Neural progenitor cell (in vitro differentiated cells): ENCODE measurements at regions not wholly inside any gene's neighbourhood (a gene's known extent, or its start where the extent isn't known, plus 50 kb on each side); places are given as distances from the start of the nearest gene placed in this dataset.
A peak's percentile ranks its signal among the peaks of the same experiment; 100 is the strongest.

Experiments
- DNase-seq: peaks from one replicate; pipeline ENCODE4 v3.0.0-alpha.2; 2016; ENCODE audit warnings: low spot score
- H2AFZ ChIP-seq: fragments of 200-600 bp; sonication (generic); replicated peaks from 2 replicates; pipeline ENCODE4 v1.6.1; 2016; ENCODE audit warnings: antibody characterized with exemption
- H3F3A ChIP-seq: fragments of 200-600 bp; sonication (generic); 2 replicates; pipeline ENCODE4 v1.6.1; 2016; ENCODE audit warnings: antibody characterized with exemption, low read depth
- H3K27ac ChIP-seq: fragments of 200-600 bp; sonication (generic); 2 replicates; pipeline ENCODE4 v1.5.1; 2016; ENCODE audit warnings: mild to moderate bottlenecking
- H3K27me3 ChIP-seq: fragments of 200-600 bp; sonication (generic); 2 replicates; pipeline ENCODE4 v1.6.1; 2016; ENCODE audit warnings: mild to moderate bottlenecking, moderate library complexity
- H3K36me3 ChIP-seq: fragments of 200-600 bp; sonication (generic); 2 replicates; pipeline ENCODE4 v1.5.1; 2016
- H3K4me1 ChIP-seq: fragments of 200-600 bp; sonication (generic); 2 replicates; pipeline ENCODE4 v1.6.1; 2016; ENCODE audit warnings: mixed run types
- H3K4me2 ChIP-seq: fragments of 200-600 bp; sonication (generic); 2 replicates; pipeline ENCODE4 v1.6.1; 2016
- H3K4me3 ChIP-seq: fragments of 200-600 bp; sonication (generic); 2 replicates; pipeline ENCODE4 v1.5.1; 2016
- H3K79me2 ChIP-seq: fragments of 200-600 bp; sonication (generic); 2 replicates; pipeline ENCODE4 v1.6.1; 2016; ENCODE audit warnings: low read depth
- H3K9ac ChIP-seq: fragments of 200-600 bp; sonication (generic); 2 replicates; pipeline ENCODE4 v1.6.1; 2016
- H3K9me3 ChIP-seq: fragments of 200-600 bp; sonication (generic); 2 replicates; pipeline ENCODE4 v1.5.1; 2016; ENCODE audit warnings: low read depth
- H4K20me1 ChIP-seq: fragments of 200-600 bp; sonication (generic); 2 replicates; pipeline ENCODE4 v1.6.1; 2016; ENCODE audit warnings: low read depth
- H3K27ac Mint-ChIP-seq: 3 replicates; pipeline ENCODE4 v1.8.0; 2021; ENCODE audit warnings: mixed read lengths
- H3K27me3 Mint-ChIP-seq: 2 replicates; pipeline ENCODE4 v1.8.0; 2022; ENCODE audit warnings: low read depth, mild to moderate bottlenecking, inconsistent platforms, moderate library complexity, mixed read lengths; ENCODE audit not compliant: insufficient read depth
- H3K36me3 Mint-ChIP-seq: 3 replicates; pipeline ENCODE4 v1.8.0; 2021; ENCODE audit warnings: mixed read lengths
- H3K4me1 Mint-ChIP-seq: 3 replicates; pipeline ENCODE4 v1.8.0; 2021; ENCODE audit warnings: mixed read lengths
- H3K4me3 Mint-ChIP-seq: 3 replicates; pipeline ENCODE4 v1.8.0; 2021; ENCODE audit warnings: mild to moderate bottlenecking, moderate library complexity, mixed read lengths
- H3K9me3 Mint-ChIP-seq: 3 replicates; pipeline ENCODE4 v1.8.0; 2020; ENCODE audit warnings: mixed read lengths
- EZH2 ChIP-seq: fragments of 200-600 bp; sonication (generic); IDR thresholded peaks from 2 replicates; pipeline ENCODE4 v1.6.1; 2017; ENCODE audit warnings: antibody characterized with exemption, mild to moderate bottlenecking, moderate library complexity
- EZH2phosphoT487 ChIP-seq: fragments of 200-600 bp; sonication (generic); IDR thresholded peaks from 2 replicates; pipeline ENCODE4 v1.6.1; 2017; ENCODE audit warnings: antibody characterized with exemption
- TF ChIP-seq, protein P1 (sequence below): fragments of 200-600 bp; sonication (generic); IDR thresholded peaks from 2 replicates; pipeline ENCODE4 v1.5.1; 2017; ENCODE audit warnings: antibody characterized with exemption, mild to moderate bottlenecking

- no peaks in the 10 kb centered on the region for H3K79me2 ChIP-seq
- no peaks in the 10 kb centered on the region for H3K36me3 Mint-ChIP-seq
Measured at GRCh38 chr9:15113288-15113687, 193.7 kb downstream of the TTC39B start.

DNA sequence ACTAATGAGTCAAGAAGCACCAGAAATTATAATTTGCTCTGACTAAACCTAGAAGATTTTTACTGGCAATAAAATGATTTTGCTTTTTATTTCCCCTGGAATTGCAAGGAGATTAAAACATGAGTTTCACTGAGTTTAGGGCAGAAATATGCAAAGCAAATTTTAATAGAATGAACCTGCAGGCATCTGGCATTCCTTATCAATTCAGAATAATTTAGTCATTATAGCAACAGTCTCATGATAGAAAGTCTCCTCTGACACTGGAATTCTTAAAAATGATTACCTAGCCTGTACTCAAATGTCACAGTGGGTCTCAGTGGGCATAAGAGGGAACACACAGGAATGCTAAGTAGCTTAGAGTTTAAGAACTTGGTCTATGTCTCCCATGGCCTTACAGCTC, 195.9 kb downstream of the TTC39B start:
- no peaks in the 10 kb centered on the region for H3K36me3 Mint-ChIP-seq
- H3K9me3 Mint-ChIP-seq: peaks cover 2% of the 10 kb centered on the region
- Histone ChIP-seq H3F3A (no peaks in the 10 kb centered on the region), H3K4me2 (no peak overlapping the region), H2AFZ (no peak overlapping the region), H3K27me3 (no peaks in the 10 kb centered on the region), H3K4me1 (peaks cover 7% of the 10 kb centered on the region), H4K20me1 (no peaks in the 10 kb centered on the region), H3K9me3 (peaks cover 7% of the 10 kb centered on the region), H3K79me2 (no peaks in the 10 kb centered on the region), H3K27ac (no peak overlapping the region), H3K36me3 (no peaks in the 10 kb centered on the region), H3K4me3 (no peak overlapping the region), H3K9ac (no peak overlapping the region)
- H3K4me1 Mint-ChIP-seq: peaks cover 12% of the 10 kb centered on the region
- no peak overlapping the region for H3K4me3 Mint-ChIP-seq
- H3K27me3 Mint-ChIP-seq: peaks cover 3% of the 10 kb centered on the region
- H3K27ac Mint-ChIP-seq: no peak overlapping the region
- no peak for DNase-seq
- TF ChIP-seq, protein P1, sequence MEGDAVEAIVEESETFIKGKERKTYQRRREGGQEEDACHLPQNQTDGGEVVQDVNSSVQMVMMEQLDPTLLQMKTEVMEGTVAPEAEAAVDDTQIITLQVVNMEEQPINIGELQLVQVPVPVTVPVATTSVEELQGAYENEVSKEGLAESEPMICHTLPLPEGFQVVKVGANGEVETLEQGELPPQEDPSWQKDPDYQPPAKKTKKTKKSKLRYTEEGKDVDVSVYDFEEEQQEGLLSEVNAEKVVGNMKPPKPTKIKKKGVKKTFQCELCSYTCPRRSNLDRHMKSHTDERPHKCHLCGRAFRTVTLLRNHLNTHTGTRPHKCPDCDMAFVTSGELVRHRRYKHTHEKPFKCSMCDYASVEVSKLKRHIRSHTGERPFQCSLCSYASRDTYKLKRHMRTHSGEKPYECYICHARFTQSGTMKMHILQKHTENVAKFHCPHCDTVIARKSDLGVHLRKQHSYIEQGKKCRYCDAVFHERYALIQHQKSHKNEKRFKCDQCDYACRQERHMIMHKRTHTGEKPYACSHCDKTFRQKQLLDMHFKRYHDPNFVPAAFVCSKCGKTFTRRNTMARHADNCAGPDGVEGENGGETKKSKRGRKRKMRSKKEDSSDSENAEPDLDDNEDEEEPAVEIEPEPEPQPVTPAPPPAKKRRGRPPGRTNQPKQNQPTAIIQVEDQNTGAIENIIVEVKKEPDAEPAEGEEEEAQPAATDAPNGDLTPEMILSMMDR: no peak
- TF ChIP-seq EZH2phosphoT487 (no peak), EZH2 (no peak)

More at GRCh38 chr9:15113288-15113687, 193.7 kb downstream of the TTC39B start:
- Histone ChIP-seq H3K27ac (no peak overlapping the region), H3K27me3 (no peaks in the 10 kb centered on the region), H4K20me1 (no peaks in the 10 kb centered on the region), H3F3A (no peaks in the 10 kb centered on the region), H3K9me3 (no peaks in the 10 kb centered on the region), H2AFZ (no peak overlapping the region), H3K4me2 (no peak overlapping the region), H3K9ac (no peak overlapping the region), H3K36me3 (no peaks in the 10 kb centered on the region), H3K4me3 (no peak overlapping the region), H3K4me1 (peaks cover 17% of the 10 kb centered on the region)
- no peak overlapping the region for H3K27ac Mint-ChIP-seq
- no peak overlapping the region for H3K4me3 Mint-ChIP-seq
- peaks cover 21% of the 10 kb centered on the region for H3K4me1 Mint-ChIP-seq
- peaks cover 2% of the 10 kb centered on the region for H3K27me3 Mint-ChIP-seq
- TF ChIP-seq, protein P1: no peak
- TF ChIP-seq EZH2phosphoT487: no peak
- no peak for TF ChIP-seq EZH2
- no peaks in the 10 kb centered on the region for H3K9me3 Mint-ChIP-seq
- no peak for DNase-seq

GRCh38 chr9:15104826-15105420, 194.7 kb upstream of the FREM1 start:
- H3K4me3 ChIP-seq: no peak overlapping the region
- H3K79me2 ChIP-seq: no peaks in the 10 kb centered on the region
- Mint-ChIP-seq H3K27me3 (peaks cover 3% of the 10 kb centered on the region), H3K27ac (no peak overlapping the region), H3K4me1 (no peaks in the 10 kb centered on the region), H3K4me3 (no peak overlapping the region), H3K36me3 (no peaks in the 10 kb centered on the region), H3K9me3 (peaks cover 2% of the 10 kb centered on the region)
- H3K4me2 ChIP-seq: no peak overlapping the region
- DNase-seq: peak; percentile 69
- no peaks in the 10 kb centered on the region for H4K20me1 ChIP-seq
- no peak overlapping the region for H3K9ac ChIP-seq
- TF ChIP-seq, protein P1: peak; percentile 77
- no peak for TF ChIP-seq EZH2phosphoT487
- H3K27ac ChIP-seq: no peak overlapping the region
- peak overlapping the region; percentile 46 for H2AFZ ChIP-seq
- H3K27me3 ChIP-seq: no peaks in the 10 kb centered on the region
- H3K4me1 ChIP-seq: no peaks in the 10 kb centered on the region
- H3F3A ChIP-seq: no peaks in the 10 kb centered on the region
- H3K36me3 ChIP-seq: no peaks in the 10 kb centered on the region
- H3K9me3 ChIP-seq: peaks cover 7% of the 10 kb centered on the region
